Loucy (cell line): ENCODE measurements at regions not wholly inside any gene's neighbourhood (a gene's known extent, or its start where the extent isn't known, plus 50 kb on each side); places are given as distances from the start of the nearest gene placed in this dataset.

Source experiments
- CTCF ChIP-seq: fragments of 200-600 bp; sonication (generic); conservative IDR thresholded peaks from 2 replicates; pipeline ENCODE4 v1.5.1; 2014; ENCODE audit warnings: mild to moderate bottlenecking, antibody characterized with exemption, low read length
- EZH2phosphoT487 ChIP-seq: fragments of 200-600 bp; IDR thresholded peaks from 2 replicates; pipeline ENCODE4 v1.6.1; 2018; ENCODE audit warnings: antibody characterized with exemption, mild to moderate bottlenecking, moderate library complexity, borderline replicate concordance

DNA sequence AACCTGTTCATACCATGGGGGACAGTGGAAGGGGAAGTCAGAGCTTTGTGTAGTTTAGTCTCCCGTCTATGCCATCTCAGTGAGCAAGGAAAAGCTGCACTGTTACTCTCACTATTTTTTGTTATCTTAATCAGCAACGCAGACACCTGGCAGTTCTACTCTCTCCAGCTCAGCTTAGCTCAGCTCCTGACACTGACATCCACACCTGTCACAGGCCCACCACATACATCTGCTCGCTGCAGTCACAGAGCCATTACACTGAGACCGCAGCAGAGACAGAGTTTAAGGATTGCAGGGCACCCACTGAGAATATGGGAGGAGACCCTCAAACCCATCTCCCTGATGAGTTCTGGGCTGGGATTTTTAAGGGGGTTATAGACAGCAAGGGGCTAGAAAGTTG is 257.3 kb upstream of the AKR1E2 start:
- no peak for TF ChIP-seq CTCF
- TF ChIP-seq EZH2phosphoT487 = no peak
